ENCODE measurements at regions not wholly inside any gene's neighbourhood (a gene's known extent, or its start where the extent isn't known, plus 50 kb on each side); places are given as distances from the start of the nearest gene placed in this dataset.

DNA sequence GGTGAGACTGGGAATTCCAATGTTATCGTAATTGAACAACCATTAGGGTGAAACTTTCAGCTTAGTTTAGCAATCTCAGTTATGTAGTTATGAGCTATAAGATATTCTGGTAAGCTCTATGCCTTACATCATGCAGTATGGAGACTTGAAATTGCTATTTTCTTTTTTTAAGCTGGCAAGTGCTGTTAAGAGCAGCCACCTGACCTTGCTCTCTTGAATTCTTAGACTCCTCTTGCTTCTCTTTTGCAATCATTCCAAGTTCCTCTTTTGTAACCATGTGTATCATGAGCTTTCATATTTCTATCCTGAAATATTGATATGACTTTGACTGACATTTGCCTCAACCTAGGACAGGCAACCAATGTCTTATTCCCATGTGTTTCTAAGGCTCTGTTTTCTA is 446.3 kb upstream of the SLC35B3 start:
- TF ChIP-seq, protein P1, sequence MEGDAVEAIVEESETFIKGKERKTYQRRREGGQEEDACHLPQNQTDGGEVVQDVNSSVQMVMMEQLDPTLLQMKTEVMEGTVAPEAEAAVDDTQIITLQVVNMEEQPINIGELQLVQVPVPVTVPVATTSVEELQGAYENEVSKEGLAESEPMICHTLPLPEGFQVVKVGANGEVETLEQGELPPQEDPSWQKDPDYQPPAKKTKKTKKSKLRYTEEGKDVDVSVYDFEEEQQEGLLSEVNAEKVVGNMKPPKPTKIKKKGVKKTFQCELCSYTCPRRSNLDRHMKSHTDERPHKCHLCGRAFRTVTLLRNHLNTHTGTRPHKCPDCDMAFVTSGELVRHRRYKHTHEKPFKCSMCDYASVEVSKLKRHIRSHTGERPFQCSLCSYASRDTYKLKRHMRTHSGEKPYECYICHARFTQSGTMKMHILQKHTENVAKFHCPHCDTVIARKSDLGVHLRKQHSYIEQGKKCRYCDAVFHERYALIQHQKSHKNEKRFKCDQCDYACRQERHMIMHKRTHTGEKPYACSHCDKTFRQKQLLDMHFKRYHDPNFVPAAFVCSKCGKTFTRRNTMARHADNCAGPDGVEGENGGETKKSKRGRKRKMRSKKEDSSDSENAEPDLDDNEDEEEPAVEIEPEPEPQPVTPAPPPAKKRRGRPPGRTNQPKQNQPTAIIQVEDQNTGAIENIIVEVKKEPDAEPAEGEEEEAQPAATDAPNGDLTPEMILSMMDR (IDR thresholded peaks at IDR 0.05): no peak
- WGBS, 2 donors: 0 to 33% methylated on average over 1 of the region's 1 CpG
- ATAC-seq: no peak
- Histone ChIP-seq H3K4me1 (no peaks in the 10 kb centered on the region), H3K27me3 (no peaks in the 10 kb centered on the region), H3K36me3 (no peaks in the 10 kb centered on the region), H3K4me3 (no peak overlapping the region), H3K9me3 (no peaks in the 10 kb centered on the region), H3K27ac (no peak overlapping the region)
- no peak for DNase-seq
- intact Hi-C loops (cut with DNase I): loop anchor here in 1 of 10 donors (10.0 kb wide), 1 partner anchor 177 kb away; no protein-coding TSS in a partner anchor

DNA sequence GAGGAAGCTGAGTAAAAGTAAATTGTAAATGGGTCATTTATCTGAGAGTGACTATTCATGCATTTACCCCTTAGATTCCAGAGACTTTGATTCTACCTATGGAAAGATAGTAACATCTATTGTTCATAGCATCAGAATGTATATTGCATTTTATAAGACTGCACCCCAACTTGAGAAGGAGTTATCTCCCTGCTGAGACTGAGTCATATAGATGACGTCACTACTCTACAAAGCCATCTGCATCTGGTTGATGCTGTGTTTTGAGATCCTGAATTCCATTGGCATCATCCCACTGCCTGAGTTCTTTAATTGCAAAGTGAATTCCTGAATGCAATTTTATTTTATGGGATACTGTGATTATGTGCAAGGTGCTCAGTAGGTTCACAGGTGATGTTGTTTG is 444.0 kb upstream of the SLC35B3 start:
- TF ChIP-seq, protein P1 (IDR thresholded peaks at IDR 0.05): no peak
- Histone ChIP-seq H3K4me1 (no peaks in the 10 kb centered on the region), H3K27me3 (no peaks in the 10 kb centered on the region), H3K9me3 (no peaks in the 10 kb centered on the region), H3K27ac (no peak overlapping the region), H3K36me3 (no peaks in the 10 kb centered on the region), H3K4me3 (no peak overlapping the region)
- intact Hi-C loops (cut with DNase I): no loop called here
- WGBS, 2 donors: 83 to 84% methylated on average over 1 of the region's 1 CpG
- ATAC-seq: no peak
- no peak for DNase-seq

DNA sequence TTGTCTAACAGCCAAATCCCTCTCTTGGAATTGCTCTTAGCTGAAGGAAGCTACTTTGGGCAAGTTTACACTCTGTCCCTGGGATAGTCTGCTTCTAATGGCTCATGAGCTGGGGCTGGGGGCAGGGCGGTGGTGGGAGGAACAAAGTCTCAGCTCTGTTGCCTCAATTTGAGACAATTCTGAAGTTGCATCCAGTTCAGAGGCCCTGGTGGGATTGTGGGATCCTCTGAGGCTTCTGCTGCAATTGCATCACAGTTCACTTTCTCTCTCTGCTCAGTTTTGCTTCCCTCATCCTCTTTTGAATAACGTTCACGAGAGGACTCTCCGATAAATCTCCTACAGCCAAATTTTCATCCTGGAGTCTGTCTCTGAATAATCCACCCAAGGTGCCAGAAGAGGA is 440.6 kb upstream of the SLC35B3 start:
- Histone ChIP-seq H3K36me3 (no peaks in the 10 kb centered on the region), H3K9me3 (no peaks in the 10 kb centered on the region), H3K27ac (no peak overlapping the region), H3K4me1 (no peaks in the 10 kb centered on the region), H3K4me3 (no peak overlapping the region), H3K27me3 (no peaks in the 10 kb centered on the region)
- WGBS, 2 donors: 85 to 91% methylated on average over 4 of the region's 4 CpGs
- no peak for ATAC-seq
- no peak for DNase-seq
- TF ChIP-seq, protein P1 (IDR thresholded peaks at IDR 0.05): no peak
- intact Hi-C loops (cut with DNase I): no loop called here

DNA sequence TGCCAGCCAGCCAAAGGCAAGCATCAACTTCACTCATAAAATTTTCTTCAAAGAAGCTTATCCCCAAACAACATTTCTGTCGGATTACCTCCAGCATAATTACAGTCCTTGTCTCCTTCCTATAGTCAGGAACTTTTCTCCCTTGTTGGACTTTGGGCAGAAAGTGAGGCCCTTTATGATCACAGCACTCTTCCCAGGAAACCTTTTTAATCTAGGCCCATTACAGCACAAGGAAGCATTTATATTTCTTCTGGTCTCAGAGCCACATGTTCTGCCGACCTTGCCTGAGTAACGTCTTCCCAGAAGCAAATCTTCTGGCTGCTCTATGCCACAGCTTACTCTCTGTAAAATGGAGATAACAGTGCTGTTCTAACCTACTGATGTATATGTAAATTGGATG is 437.2 kb upstream of the SLC35B3 start:
- H3K36me3 ChIP-seq: no peaks in the 10 kb centered on the region
- H3K4me3 ChIP-seq: no peak overlapping the region
- intact Hi-C loops (cut with DNase I): no loop called here
- TF ChIP-seq, protein P1 (IDR thresholded peaks at IDR 0.05): no peak
- H3K27ac ChIP-seq: no peak overlapping the region
- H3K4me1 ChIP-seq: no peaks in the 10 kb centered on the region
- H3K9me3 ChIP-seq: no peaks in the 10 kb centered on the region
- 86 to 87% methylated on average over 3 of the region's 3 CpGs for WGBS, 2 donors
- DNase-seq (no peak), ATAC-seq (no peak)
- H3K27me3 ChIP-seq: no peaks in the 10 kb centered on the region

DNA sequence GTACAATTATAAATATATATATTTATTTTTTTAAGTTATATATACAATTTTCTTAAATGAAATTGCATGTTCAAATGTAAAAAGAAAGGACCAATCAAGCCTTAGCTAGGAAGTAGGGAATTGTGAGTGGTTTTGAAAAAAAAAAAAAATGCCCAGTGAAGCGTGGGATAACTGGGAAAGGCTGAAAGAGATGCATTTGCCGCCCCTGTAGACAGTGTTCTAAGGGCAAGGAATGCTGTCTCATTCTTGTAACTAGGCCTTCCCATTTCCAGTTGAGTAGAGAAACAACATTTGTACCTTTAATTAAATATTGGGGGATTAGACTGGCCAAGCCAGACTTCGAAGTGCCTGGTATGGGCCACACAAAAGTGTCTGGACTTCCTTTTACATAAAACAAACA is 430.1 kb upstream of the SLC35B3 start:
- 81 to 89% methylated on average over 3 of the region's 3 CpGs for WGBS, 2 donors
- no peak overlapping the region for H3K27ac ChIP-seq
- no peak for DNase-seq

More for the DNA sequence above, 430.1 kb upstream of the SLC35B3 start:
- Histone ChIP-seq H3K9me3 (no peaks in the 10 kb centered on the region), H3K4me1 (no peaks in the 10 kb centered on the region), H3K4me3 (no peak overlapping the region), H3K36me3 (no peaks in the 10 kb centered on the region), H3K27me3 (no peaks in the 10 kb centered on the region)
- TF ChIP-seq, protein P1 (IDR thresholded peaks at IDR 0.05): no peak
- intact Hi-C loops (cut with DNase I): no loop called here
- no peak for ATAC-seq
